PC-9 (cell line): ENCODE measurements at regions not wholly inside any gene's neighbourhood (a gene's known extent, or its start where the extent isn't known, plus 50 kb on each side); places are given as distances from the start of the nearest gene placed in this dataset.

Experiments
- BruUV-seq: library from RNA; stranded (reverse); fragments of 400-500 nt; replicated peaks from 2 replicates; lab custom pipeline; 2021; lab: Mats Ljungman, UMichigan
- CTCF ChIA-PET: fragments of 300-600 bp; sonication (Branson Sonifier 250); formaldehyde crosslinking; loops from one replicate; lab custom pipeline; 2022; ENCODE audit warnings: antibody characterized with exemption; lab: Charles Lee
- POLR2A ChIA-PET: fragments of 300-600 bp; sonication (Branson Sonifier 250); formaldehyde crosslinking; loops from one replicate; lab custom pipeline; 2022; ENCODE audit warnings: antibody characterized with exemption; ENCODE audit not compliant: unreplicated experiment; lab: Charles Lee
- DNase-seq, 2 experiments: peaks; one replicate each; pipeline versions ENCODE4 v3.0.0 to v3.0.0-alpha.2; 2015 to 2022; ENCODE audit warnings: mixed read lengths in 1 of 2
- H2AFZ ChIP-seq: fragments of 200-600 bp; sonication (generic); 2 replicates; pipeline ENCODE4 v1.8.1; 2017; ENCODE audit warnings: antibody characterized with exemption
- H3F3A ChIP-seq: fragments of 200-600 bp; sonication (generic); 2 replicates; pipeline ENCODE4 v1.8.1; 2017; ENCODE audit warnings: antibody characterized with exemption, mild to moderate bottlenecking, low read depth; ENCODE audit not compliant: insufficient read depth
- H3K27ac ChIP-seq: fragments of 200-600 bp; sonication (generic); 2 replicates; pipeline ENCODE4 v1.6.1; 2016; ENCODE audit warnings: mixed run types
- H3K27me3 ChIP-seq: fragments of 200-600 bp; sonication (generic); 2 replicates; pipeline ENCODE4 v1.6.1; 2016; ENCODE audit warnings: low read depth, mixed run types; ENCODE audit not compliant: insufficient read depth
- H3K36me3 ChIP-seq: fragments of 200-600 bp; sonication (generic); 2 replicates; pipeline ENCODE4 v1.6.1; 2016; ENCODE audit warnings: low read depth, mixed run types
- H3K4me1 ChIP-seq: fragments of 200-600 bp; sonication (generic); replicated peaks from 2 replicates; pipeline ENCODE4 v1.6.1; 2016; ENCODE audit warnings: mixed run types; ENCODE audit not compliant: insufficient read depth
- H3K4me2 ChIP-seq: fragments of 200-600 bp; sonication (generic); 2 replicates; pipeline ENCODE4 v1.6.1; 2017; ENCODE audit warnings: mixed run types
- H3K4me3 ChIP-seq: fragments of 200-600 bp; sonication (generic); 2 replicates; pipeline ENCODE4 v1.6.1; 2016; ENCODE audit warnings: mixed run types
- H3K79me2 ChIP-seq: fragments of 200-600 bp; sonication (generic); 2 replicates; pipeline ENCODE4 v1.6.1; 2017; ENCODE audit warnings: low read depth, mixed run types
- H3K9me2 ChIP-seq: fragments of 200-600 bp; sonication (generic); 2 replicates; pipeline ENCODE4 v1.8.1; 2017; ENCODE audit warnings: mild to moderate bottlenecking; ENCODE audit not compliant: insufficient read depth
- H3K9me3 ChIP-seq: fragments of 200-600 bp; sonication (generic); 2 replicates; pipeline ENCODE4 v1.8.1; 2016; ENCODE audit warnings: low read depth; ENCODE audit not compliant: insufficient read depth
- H4K20me1 ChIP-seq: fragments of 200-600 bp; sonication (generic); 2 replicates; pipeline ENCODE4 v1.8.1; 2017; ENCODE audit not compliant: insufficient read depth
- CTCF ChIP-seq: fragments of 200-600 bp; sonication (generic); conservative IDR thresholded peaks from 2 replicates; pipeline ENCODE4 v1.6.1; 2017; ENCODE audit warnings: mixed run types, antibody characterized with exemption, mild to moderate bottlenecking, moderate library complexity
- EZH2 ChIP-seq: fragments of 200-600 bp; sonication (generic); IDR thresholded peaks from 2 replicates; pipeline ENCODE4 v1.8.0; 2017; ENCODE audit warnings: antibody characterized with exemption, low read depth
- intact Hi-C: fragments of 100-400 bp; cut with micrococcal nuclease; formaldehyde crosslinking; loops from one replicate; pipeline ENCODE4 v1.10.0; 2022; ENCODE audit not compliant: unreplicated experiment

GRCh38 chr15:97517737-97518136, 442.8 kb upstream of the ARRDC4 start:
- intact Hi-C loops: no loop called here
- CTCF ChIA-PET: no interaction called here

GRCh38 chr15:97520689-97521088, 439.8 kb upstream of the ARRDC4 start:
- Histone ChIP-seq H3K4me3 (no peak overlapping the region), H3K9me3 (no peaks in the 10 kb centered on the region; the same call in 1 of the 2 replicates), H3K9me2 (no peaks in the 10 kb centered on the region), H2AFZ (no peak overlapping the region), H3K79me2 (no peaks in the 10 kb centered on the region), H3K27me3 (peaks cover 31% of the 10 kb centered on the region), H3K36me3 (no peaks in the 10 kb centered on the region), H4K20me1 (no peaks in the 10 kb centered on the region), H3K4me2 (no peak overlapping the region), H3K27ac (no peak overlapping the region), H3K4me1 (no peaks in the 10 kb centered on the region), H3F3A (no peaks in the 10 kb centered on the region)
- ChIA-PET POLR2A (no interaction called here), CTCF (no interaction called here)
- DNase-seq: no peak
- no peak for TF ChIP-seq CTCF
- no peak for TF ChIP-seq EZH2
- intact Hi-C loops: no loop called here
- no TSS peak for BruUV-seq

More at GRCh38 chr15:97517737-97518136, 442.8 kb upstream of the ARRDC4 start:
- POLR2A ChIA-PET: no interaction called here
- Histone ChIP-seq H3K9me3 (no peaks in the 10 kb centered on the region; the same call in 1 of the 2 replicates), H3K4me1 (no peaks in the 10 kb centered on the region), H3K4me3 (no peak overlapping the region), H3K27ac (no peak overlapping the region), H4K20me1 (no peaks in the 10 kb centered on the region), H3K4me2 (no peak overlapping the region), H3K36me3 (no peaks in the 10 kb centered on the region), H3K27me3 (peaks cover 23% of the 10 kb centered on the region), H3K9me2 (no peaks in the 10 kb centered on the region), H2AFZ (no peak overlapping the region), H3F3A (no peaks in the 10 kb centered on the region), H3K79me2 (no peaks in the 10 kb centered on the region)
- no peak for TF ChIP-seq EZH2
- no peak for TF ChIP-seq CTCF
- BruUV-seq: no TSS peak
- DNase-seq: no peak

GRCh38 chr15:97521381-97522285, 438.9 kb upstream of the ARRDC4 start:
- POLR2A ChIA-PET: no interaction called here
- no peaks in the 10 kb centered on the region for H3F3A ChIP-seq
- TF ChIP-seq CTCF: no peak
- TF ChIP-seq EZH2: no peak
- no peaks in the 10 kb centered on the region for H3K9me2 ChIP-seq
- intact Hi-C loops: no loop called here
- no peaks in the 10 kb centered on the region for H3K79me2 ChIP-seq
- H3K4me3 ChIP-seq: no peak overlapping the region
- peaks cover 31% of the 10 kb centered on the region for H3K27me3 ChIP-seq
- H3K4me1 ChIP-seq: no peaks in the 10 kb centered on the region
- no peak overlapping the region for H2AFZ ChIP-seq
- no peaks in the 10 kb centered on the region for H3K36me3 ChIP-seq
- no peaks in the 10 kb centered on the region; the same call in 1 of the 2 replicates for H3K9me3 ChIP-seq
- CTCF ChIA-PET: no interaction called here
- H3K27ac ChIP-seq: no peak overlapping the region
- H3K4me2 ChIP-seq: peak overlapping the region; percentile 26; the same call in 1 of the 2 replicates
- BruUV-seq: no TSS peak
- no peaks in the 10 kb centered on the region for H4K20me1 ChIP-seq
- no peak for DNase-seq
